Ectodermal cell (in vitro differentiated cells): ENCODE measurements at regions not wholly inside any gene's neighbourhood (a gene's known extent, or its start where the extent isn't known, plus 50 kb on each side); places are given as distances from the start of the nearest gene placed in this dataset.

Experiments
- H3K27ac ChIP-seq: 2 replicates; pipeline ENCODE4 v1.7.0; 2013; ENCODE audit warnings: mild to moderate bottlenecking, low read depth, low read length; ENCODE audit not compliant: insufficient read depth, poor library complexity, severe bottlenecking
- H3K27me3 ChIP-seq: 2 replicates; pipeline ENCODE4 v1.7.0; 2013; ENCODE audit warnings: mild to moderate bottlenecking, low read length; ENCODE audit not compliant: insufficient read depth, control insufficient read depth, poor library complexity, severe bottlenecking
- H3K36me3 ChIP-seq: one replicate; pipeline ENCODE4 v1.7.0; 2013; ENCODE audit warnings: low read length; ENCODE audit not compliant: control insufficient read depth, insufficient read depth
- H3K4me1 ChIP-seq: one replicate; pipeline ENCODE4 v1.7.0; 2013; ENCODE audit warnings: low read length; ENCODE audit not compliant: control insufficient read depth, insufficient read depth
- H3K4me3 ChIP-seq: 2 replicates; pipeline ENCODE4 v1.7.0; 2013; ENCODE audit warnings: low read depth, low read length, control low read depth; ENCODE audit not compliant: insufficient read depth
- H3K9me3 ChIP-seq: 2 replicates; pipeline ENCODE4 v1.7.0; 2013; ENCODE audit warnings: mild to moderate bottlenecking, low read length, moderate library complexity; ENCODE audit not compliant: control insufficient read depth
- WGBS, 2 experiments: methylation state at CpG; one replicate each; pipeline ENCODE4 v1.1.7; 2013; ENCODE audit warnings: missing lambda C conversion rate in 2 of 2; 5-methylcytosine and 5-hydroxymethylcytosine counted together

DNA sequence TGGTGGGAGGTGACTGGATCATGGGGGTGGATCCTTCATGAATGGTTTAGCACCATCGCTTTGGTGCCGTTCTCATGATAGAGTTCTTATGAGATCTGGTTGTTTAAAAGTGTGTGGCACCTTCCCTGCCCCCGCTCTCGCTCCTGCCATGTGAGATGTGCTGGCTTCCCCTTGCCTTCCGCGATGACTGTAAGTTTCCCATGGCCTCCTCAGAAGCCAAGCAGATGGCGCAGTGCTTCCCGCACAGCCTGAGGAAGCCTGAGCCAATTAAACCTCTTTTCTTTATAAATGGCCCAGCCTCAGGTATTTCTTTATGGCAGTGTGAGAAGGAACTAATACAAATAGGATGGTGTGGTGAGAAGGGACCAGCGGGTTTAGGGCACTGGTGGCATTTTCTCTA, 243.3 kb upstream of the CELF2 start:
- 94 to 99% methylated on average over 9 of the region's 9 CpGs for WGBS, 2 experiments
- H3K27me3 ChIP-seq = no peaks in the 10 kb centered on the region
- H3K9me3 ChIP-seq = no peaks in the 10 kb centered on the region
- H3K4me1 ChIP-seq = no peaks in the 10 kb centered on the region
- no peaks in the 10 kb centered on the region for H3K36me3 ChIP-seq
- H3K4me3 ChIP-seq = no peak overlapping the region
- H3K27ac ChIP-seq = no peak overlapping the region

DNA sequence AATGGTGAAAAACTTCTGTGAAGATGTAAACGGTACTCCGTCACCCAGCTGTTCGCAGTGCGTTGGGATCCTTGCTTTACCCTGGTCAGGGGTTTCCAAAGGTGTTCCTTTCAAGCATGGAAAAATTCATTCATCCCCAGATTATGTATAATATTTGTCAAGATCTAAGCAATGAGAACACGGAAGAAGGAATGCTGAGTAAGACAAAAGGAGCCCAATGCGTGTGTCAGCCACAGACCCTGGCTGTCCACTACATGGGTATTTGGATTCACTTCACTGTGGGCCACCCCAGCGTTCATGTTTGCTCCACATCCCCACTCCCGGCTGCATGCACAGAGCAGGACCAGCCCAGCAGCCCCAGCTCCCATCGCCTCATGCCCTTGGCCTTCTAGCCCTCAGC, 241.3 kb upstream of the CELF2 start:
- H3K36me3 ChIP-seq = no peaks in the 10 kb centered on the region
- no peaks in the 10 kb centered on the region for H3K27me3 ChIP-seq
- H3K9me3 ChIP-seq = no peaks in the 10 kb centered on the region
- H3K4me1 ChIP-seq = no peaks in the 10 kb centered on the region
- no peak overlapping the region for H3K27ac ChIP-seq
- H3K4me3 ChIP-seq = no peak overlapping the region
- 94% methylated on average over 9 of the region's 9 CpGs for WGBS, 2 experiments

DNA sequence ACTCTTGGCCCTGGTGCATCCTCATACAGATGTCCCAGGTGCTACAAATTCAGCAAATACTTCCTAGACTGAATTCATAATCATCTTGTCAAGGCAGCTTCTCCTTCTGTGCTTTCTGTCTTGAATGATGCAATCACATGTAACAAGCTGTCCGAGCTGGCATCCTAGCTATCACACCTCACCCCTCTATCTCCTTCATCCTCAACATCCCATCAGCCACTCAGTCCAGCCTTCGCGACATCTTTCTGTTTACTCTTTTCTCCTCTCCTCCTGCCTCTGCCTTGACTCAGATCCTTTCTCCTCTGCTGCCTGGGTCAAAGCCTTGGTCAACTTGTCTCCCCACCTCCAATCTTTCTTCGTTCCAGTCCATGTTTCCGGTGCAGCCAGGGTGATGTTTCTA, 240.4 kb upstream of the CELF2 start:
- no peaks in the 10 kb centered on the region for H3K36me3 ChIP-seq
- no peaks in the 10 kb centered on the region for H3K4me1 ChIP-seq
- 96 to 97% methylated on average over 5 of the region's 5 CpGs for whole genome bisulfite sequencing, 2 experiments
- no peak overlapping the region for H3K27ac ChIP-seq
- H3K27me3 ChIP-seq = no peaks in the 10 kb centered on the region
- no peaks in the 10 kb centered on the region for H3K9me3 ChIP-seq
- H3K4me3 ChIP-seq = no peak overlapping the region

DNA sequence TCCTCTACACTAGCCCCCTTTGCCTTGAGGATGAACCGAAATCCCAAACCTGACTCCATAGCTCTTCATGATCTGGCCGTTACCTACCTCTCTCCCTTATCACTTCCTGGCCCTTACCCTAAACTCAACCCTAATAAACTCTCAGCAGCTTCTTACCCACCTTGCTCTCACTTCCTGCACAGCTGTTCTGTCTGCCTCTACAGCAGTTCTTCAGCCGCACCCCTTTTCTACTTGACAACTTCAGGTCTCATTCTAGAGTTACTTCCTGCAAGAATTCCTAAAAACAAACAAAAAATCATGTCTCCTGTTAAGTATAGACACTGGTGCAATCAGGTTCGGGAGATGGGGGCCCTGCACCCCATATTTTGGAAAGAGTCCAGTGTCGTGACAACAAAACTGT, 239.9 kb upstream of the CELF2 start:
- H3K27me3 ChIP-seq = no peaks in the 10 kb centered on the region
- H3K36me3 ChIP-seq = no peaks in the 10 kb centered on the region
- no peaks in the 10 kb centered on the region for H3K9me3 ChIP-seq
- no peak overlapping the region for H3K4me3 ChIP-seq
- WGBS, 2 experiments = 93% methylated on average over 5 of the region's 5 CpGs
- H3K27ac ChIP-seq = no peak overlapping the region
- H3K4me1 ChIP-seq = no peaks in the 10 kb centered on the region

DNA sequence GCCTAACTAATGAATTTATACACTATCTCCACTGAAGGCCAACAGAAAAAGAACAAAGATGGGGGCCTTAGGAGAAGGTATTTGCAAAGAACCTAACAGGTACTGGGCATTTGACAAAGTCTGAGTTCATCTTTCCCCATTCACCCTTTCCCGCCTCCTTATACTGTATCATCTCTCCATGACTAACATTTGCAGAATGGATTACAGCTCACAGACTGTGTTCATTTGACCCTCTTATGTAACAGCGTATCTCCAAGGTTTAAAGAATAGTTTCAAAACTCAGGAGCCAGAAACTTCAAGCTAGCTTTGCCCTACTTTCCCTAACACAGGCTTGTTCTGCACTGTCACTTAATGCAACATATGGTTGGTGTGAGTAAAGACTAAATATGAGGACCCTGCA, 238.7 kb upstream of the CELF2 start:
- H3K9me3 ChIP-seq = no peaks in the 10 kb centered on the region
- no peak overlapping the region for H3K4me3 ChIP-seq
- no peak overlapping the region for H3K27ac ChIP-seq
- 70 to 78% methylated on average over 2 of the region's 2 CpGs for WGBS, 2 experiments
- H3K27me3 ChIP-seq = no peaks in the 10 kb centered on the region
- no peaks in the 10 kb centered on the region for H3K36me3 ChIP-seq
- H3K4me1 ChIP-seq = no peaks in the 10 kb centered on the region

DNA sequence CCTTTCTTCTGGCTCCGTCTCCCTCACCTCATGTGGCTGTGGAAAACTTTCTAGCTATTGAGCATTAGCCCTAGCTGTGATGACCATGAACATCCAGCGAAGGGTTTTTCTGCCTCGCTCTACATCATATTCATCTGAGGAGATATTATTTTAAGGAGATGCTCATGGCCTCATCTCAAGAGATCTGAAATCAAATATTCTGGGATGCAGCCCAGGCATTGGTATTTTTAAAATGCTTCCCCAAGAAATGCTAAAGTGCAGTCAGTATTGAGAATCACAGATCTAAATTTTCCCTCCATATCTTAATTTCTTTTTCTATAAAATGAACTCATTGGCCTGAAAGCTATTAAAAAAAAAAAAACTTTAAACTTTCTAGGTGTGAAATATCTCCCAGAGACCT, 238.2 kb upstream of the CELF2 start:
- Histone ChIP-seq H3K4me1 (no peaks in the 10 kb centered on the region), H3K27ac (no peak overlapping the region), H3K27me3 (no peaks in the 10 kb centered on the region), H3K4me3 (no peak overlapping the region), H3K36me3 (no peaks in the 10 kb centered on the region), H3K9me3 (no peaks in the 10 kb centered on the region)
- 97 to 98% methylated on average over 3 of the region's 3 CpGs for WGBS, 2 experiments

DNA sequence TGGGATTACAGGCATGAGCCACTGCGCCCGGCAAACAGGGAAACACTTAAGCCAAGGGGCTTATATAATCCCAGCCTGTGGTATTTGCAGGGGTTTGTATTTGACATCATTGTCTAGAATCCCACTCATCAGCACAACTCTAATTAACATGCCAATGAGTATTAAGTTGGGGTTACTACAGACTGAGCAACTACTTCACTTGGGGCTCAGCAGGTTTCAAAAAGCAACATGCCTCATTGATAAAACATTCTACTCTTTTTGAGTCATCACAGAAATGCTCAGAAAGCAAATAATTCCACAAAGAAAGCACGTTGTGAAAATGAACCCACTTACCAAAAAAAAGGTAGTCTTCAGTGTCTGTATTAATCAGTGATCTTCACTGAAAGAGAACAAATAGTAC, 236.9 kb upstream of the CELF2 start:
- H3K4me3 ChIP-seq = no peak overlapping the region
- 79 to 81% methylated on average over 3 of the region's 3 CpGs for WGBS, 2 experiments
- H3K27me3 ChIP-seq = no peaks in the 10 kb centered on the region
- no peaks in the 10 kb centered on the region for H3K4me1 ChIP-seq
- H3K27ac ChIP-seq = no peak overlapping the region
- no peaks in the 10 kb centered on the region for H3K36me3 ChIP-seq
- no peaks in the 10 kb centered on the region for H3K9me3 ChIP-seq

DNA sequence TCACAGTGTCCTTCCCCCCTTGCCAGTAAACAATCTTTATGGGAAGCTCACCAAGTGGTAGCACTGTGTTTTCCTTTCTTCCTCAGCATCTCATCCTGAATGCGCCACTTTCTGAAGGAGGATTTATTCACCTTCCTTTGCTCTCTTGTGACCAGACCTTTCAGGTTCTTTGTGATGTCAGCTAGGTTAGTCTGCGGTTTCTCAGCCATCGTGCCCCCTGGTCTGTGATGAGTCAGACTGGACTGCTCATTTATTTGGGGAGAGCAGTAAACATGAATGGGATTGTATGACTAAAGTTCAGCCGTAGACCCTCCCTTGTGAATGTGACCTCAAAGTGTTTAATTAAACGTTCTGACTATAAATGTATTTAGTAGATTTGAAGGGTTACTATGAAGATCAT, 235.1 kb upstream of the CELF2 start:
- Histone ChIP-seq H3K36me3 (no peaks in the 10 kb centered on the region), H3K9me3 (no peaks in the 10 kb centered on the region), H3K27ac (no peak overlapping the region), H3K4me1 (no peaks in the 10 kb centered on the region), H3K4me3 (no peak overlapping the region), H3K27me3 (no peaks in the 10 kb centered on the region)
- WGBS, 2 experiments = 96% methylated on average over 5 of the region's 5 CpGs

DNA sequence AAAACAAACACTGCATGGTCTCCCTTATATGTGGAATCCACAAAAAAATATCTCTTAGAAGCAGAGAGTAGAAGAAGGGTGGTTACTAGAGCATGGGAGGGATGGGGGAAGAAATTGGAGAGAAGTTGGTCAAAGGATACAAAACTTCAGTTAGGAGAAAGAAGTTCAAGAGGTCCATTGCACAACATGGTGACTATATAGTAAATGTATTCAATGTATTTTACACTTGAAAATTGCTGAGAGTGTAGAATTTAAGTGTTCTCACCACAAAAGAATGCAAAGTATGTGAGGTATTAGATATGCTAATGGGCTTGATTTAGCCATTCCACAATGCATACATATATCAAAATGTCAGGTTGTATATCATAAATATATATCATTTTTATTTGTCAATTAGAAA, 232.0 kb upstream of the CELF2 start:
- Histone ChIP-seq H3K4me1 (no peaks in the 10 kb centered on the region), H3K27ac (no peak overlapping the region), H3K27me3 (no peaks in the 10 kb centered on the region), H3K4me3 (no peak overlapping the region), H3K9me3 (no peaks in the 10 kb centered on the region), H3K36me3 (no peaks in the 10 kb centered on the region)

DNA sequence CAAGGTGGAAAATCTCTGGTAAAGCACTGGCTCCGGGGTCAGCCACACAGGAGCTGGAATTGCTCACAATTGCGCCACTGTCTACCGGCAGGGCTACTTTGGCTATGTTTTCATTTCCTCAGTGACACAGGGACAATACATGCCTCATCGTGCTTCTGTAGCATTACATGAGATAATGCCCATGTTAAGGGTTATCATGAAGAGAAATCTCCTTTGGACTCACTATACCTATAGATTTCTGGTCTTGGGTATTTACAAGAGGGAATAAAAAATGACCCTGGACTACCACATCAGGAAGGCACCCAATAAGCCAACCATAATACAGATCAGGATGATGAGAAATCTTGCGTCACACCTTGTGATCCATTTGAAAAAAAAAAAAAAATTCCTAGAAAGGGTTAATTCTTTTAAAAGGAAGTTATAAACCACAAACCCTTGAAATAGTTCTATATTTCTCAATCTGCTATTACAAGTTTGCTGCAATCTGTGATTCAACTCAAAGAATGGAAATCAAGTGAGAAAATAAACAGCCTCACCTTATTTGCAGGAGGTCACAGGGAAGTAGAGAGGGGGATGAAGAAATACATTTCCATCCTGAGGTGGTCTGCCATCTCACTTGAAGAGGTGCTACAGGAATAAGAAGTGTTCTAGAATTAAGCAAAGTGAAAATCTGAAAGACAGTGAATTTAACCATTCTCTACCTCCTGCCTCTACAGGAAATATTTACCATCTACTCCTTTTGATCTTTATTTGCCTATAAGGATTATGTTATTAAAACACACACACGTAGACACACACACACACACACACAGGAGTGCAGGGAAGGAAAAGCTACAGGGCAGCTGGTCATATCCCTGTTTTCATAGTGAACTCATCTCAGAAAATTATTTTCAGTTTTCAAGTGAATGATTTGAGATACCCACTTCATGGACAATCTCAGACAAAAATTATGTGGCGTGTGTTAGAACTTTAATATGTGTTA, 231.3 kb upstream of the CELF2 start:
- no peaks in the 10 kb centered on the region for H3K27me3 ChIP-seq
- no peak overlapping the region for H3K27ac ChIP-seq
- 93 to 95% methylated on average over 4 to 6 of the region's 7 CpGs for WGBS, 2 experiments
- H3K4me3 ChIP-seq = no peak overlapping the region
- H3K36me3 ChIP-seq = no peaks in the 10 kb centered on the region
- H3K4me1 ChIP-seq = no peaks in the 10 kb centered on the region
- H3K9me3 ChIP-seq = no peaks in the 10 kb centered on the region
